Colonic mucosa (tissue), 4 donors: ENCODE measurements at regions not wholly inside any gene's neighbourhood (a gene's known extent, or its start where the extent isn't known, plus 50 kb on each side); places are given as distances from the start of the nearest gene placed in this dataset.

Experiments used
- DNase-seq: peaks from one replicate; pipeline ENCODE4 v3.0.0-alpha.2; 2020
- H3K27ac ChIP-seq: fragments of 200-600 bp; one replicate; pipeline ENCODE4 v1.8.0; 2021
- H3K27me3 ChIP-seq: fragments of 200-600 bp; one replicate; pipeline ENCODE4 v1.8.0; 2021
- H3K36me3 ChIP-seq: fragments of 200-600 bp; one replicate; pipeline ENCODE4 v1.8.0; 2021
- H3K4me1 ChIP-seq: fragments of 200-600 bp; one replicate; pipeline ENCODE4 v1.8.0; 2021; ENCODE audit warnings: mild to moderate bottlenecking
- H3K4me3 ChIP-seq: fragments of 200-600 bp; one replicate; pipeline ENCODE4 v1.8.0; 2021
- H3K9ac ChIP-seq, 2 donors: one replicate each; pipeline ENCODE4 v1.7.0; 2013; ENCODE audit warnings: control low read depth in 2 of 2, low read depth in 2 of 2, low read length in 2 of 2
- H3K9me3 ChIP-seq: fragments of 200-600 bp; one replicate; pipeline ENCODE4 v1.8.0; 2021
- intact Hi-C: fragments of 100-400 bp; cut with DNase I; formaldehyde crosslinking; loops from one replicate; pipeline ENCODE4 v1.14.1; 2022
- TF ChIP-seq, protein P1 (sequence below): fragments of 200-600 bp; IDR thresholded peaks from one replicate; pipeline ENCODE4 v1.8.0; 2022; ENCODE audit warnings: antibody characterized with exemption, mild to moderate bottlenecking
- donor health status: healthy.
- donor health status: DM: no; HTN: no; CAD: no.
- donor health status: DM: no; HTN: no; CAD: no.

DNA sequence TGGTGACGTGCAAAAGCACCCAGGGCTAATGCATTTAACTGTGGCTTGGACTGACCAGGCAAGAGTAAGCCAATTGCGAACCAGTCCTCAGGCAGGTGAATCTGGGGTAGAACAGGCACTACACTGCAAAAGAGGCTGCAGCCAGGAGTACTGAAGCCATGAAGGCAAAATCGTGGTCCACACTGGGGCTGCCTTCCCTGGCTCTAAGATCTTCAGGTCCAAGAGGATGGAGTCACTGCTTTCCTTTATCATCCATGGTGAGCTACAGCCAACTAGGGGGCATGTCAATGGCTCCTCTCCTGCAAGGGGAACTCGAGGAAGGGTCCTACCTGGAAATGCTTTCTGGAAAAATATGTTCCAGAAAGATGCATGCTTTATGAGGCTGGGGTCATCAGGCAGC is 100.6 kb upstream of the AJAP1 start:
- Histone ChIP-seq H3K27me3 (no peaks in the 10 kb centered on the region), H3K4me3 (no peak overlapping the region), H3K9ac (no peak overlapping the region), H3K36me3 (no peaks in the 10 kb centered on the region), H3K4me1 (no peaks in the 10 kb centered on the region), H3K9me3 (no peaks in the 10 kb centered on the region), H3K27ac (no peak overlapping the region)
- DNase-seq: no peak
- intact Hi-C loops: no loop called here
- TF ChIP-seq, protein P1, sequence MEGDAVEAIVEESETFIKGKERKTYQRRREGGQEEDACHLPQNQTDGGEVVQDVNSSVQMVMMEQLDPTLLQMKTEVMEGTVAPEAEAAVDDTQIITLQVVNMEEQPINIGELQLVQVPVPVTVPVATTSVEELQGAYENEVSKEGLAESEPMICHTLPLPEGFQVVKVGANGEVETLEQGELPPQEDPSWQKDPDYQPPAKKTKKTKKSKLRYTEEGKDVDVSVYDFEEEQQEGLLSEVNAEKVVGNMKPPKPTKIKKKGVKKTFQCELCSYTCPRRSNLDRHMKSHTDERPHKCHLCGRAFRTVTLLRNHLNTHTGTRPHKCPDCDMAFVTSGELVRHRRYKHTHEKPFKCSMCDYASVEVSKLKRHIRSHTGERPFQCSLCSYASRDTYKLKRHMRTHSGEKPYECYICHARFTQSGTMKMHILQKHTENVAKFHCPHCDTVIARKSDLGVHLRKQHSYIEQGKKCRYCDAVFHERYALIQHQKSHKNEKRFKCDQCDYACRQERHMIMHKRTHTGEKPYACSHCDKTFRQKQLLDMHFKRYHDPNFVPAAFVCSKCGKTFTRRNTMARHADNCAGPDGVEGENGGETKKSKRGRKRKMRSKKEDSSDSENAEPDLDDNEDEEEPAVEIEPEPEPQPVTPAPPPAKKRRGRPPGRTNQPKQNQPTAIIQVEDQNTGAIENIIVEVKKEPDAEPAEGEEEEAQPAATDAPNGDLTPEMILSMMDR: no peak

DNA sequence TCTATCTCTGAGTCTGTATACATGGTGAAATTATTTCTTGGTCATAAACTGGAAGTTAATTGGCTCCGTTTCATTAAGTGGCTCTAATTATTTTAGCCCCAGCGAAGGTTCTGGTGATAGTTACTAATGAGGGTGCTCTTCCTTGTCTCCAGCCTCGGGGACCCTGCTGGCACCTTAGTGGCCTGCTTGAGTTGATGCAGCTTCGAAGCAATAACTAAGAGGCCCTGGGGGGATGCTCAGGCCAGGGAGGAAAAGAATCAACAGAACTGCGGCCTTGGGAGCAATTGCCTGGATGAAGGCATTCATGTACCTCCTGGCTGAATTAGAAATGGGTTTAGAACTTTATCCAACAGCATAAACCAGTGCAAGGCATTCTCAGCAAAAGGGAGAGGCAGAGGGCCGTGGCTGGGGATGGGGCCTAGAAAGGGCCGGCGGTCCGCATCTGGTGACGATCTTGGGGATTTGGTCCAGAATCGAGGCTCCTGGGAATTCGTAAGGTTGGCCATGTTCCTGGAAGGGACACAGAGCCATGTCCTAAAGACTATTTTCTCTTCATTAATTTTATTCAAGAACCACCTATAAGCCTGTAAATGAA is 100.0 kb upstream of the AJAP1 start:
- Histone ChIP-seq H3K27me3 (no peaks in the 10 kb centered on the region), H3K4me3 (no peak overlapping the region), H3K9ac (no peak overlapping the region), H3K9me3 (no peaks in the 10 kb centered on the region), H3K4me1 (no peaks in the 10 kb centered on the region), H3K36me3 (no peaks in the 10 kb centered on the region), H3K27ac (no peak overlapping the region)
- TF ChIP-seq, protein P1: no peak
- intact Hi-C loops: no loop called here
- DNase-seq: no peak

DNA sequence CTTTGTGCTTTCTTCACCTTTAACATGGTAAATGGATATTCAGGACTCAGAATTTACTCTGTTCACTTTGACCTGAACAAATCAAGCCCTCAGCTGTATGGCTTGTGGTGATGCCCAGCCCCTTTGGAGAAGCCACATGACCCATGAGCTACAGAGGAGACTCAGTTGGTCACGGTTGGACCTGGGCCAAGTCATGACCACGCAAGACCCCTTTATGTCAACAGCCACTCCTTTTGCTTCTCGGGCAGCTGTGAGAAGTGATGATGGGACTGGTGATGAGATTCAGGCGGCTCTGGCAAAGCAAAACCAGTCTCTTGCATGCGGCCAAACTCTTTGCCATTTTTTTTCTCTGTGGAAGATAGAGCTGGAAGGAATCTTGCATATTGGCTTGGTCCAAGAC is 96.5 kb upstream of the AJAP1 start:
- TF ChIP-seq, protein P1: no peak
- intact Hi-C loops: no loop called here

GRCh38 chr1:4561205-4561604 is 93.2 kb upstream of the AJAP1 start:
- intact Hi-C loops: no loop called here
- no peaks in the 10 kb centered on the region for H3K36me3 ChIP-seq
- TF ChIP-seq, protein P1: no peak

More for the DNA sequence above, 96.5 kb upstream of the AJAP1 start:
- Histone ChIP-seq H3K27ac (no peak overlapping the region), H3K36me3 (no peaks in the 10 kb centered on the region), H3K4me3 (no peak overlapping the region), H3K9ac (no peak overlapping the region), H3K4me1 (no peaks in the 10 kb centered on the region), H3K9me3 (no peaks in the 10 kb centered on the region), H3K27me3 (no peaks in the 10 kb centered on the region)
- no peak for DNase-seq

GRCh38 chr1:4562321-4562720 is 92.1 kb upstream of the AJAP1 start:
- intact Hi-C loops: no loop called here
- Histone ChIP-seq H3K36me3 (no peaks in the 10 kb centered on the region), H3K9ac (no peak overlapping the region), H3K27ac (no peak overlapping the region), H3K27me3 (no peaks in the 10 kb centered on the region), H3K4me1 (no peaks in the 10 kb centered on the region), H3K4me3 (no peak overlapping the region), H3K9me3 (no peaks in the 10 kb centered on the region)
- TF ChIP-seq, protein P1: no peak
- DNase-seq: no peak

More at GRCh38 chr1:4561205-4561604, 93.2 kb upstream of the AJAP1 start:
- Histone ChIP-seq H3K27ac (no peak overlapping the region), H3K27me3 (no peaks in the 10 kb centered on the region), H3K9me3 (no peaks in the 10 kb centered on the region), H3K4me3 (no peak overlapping the region), H3K4me1 (no peaks in the 10 kb centered on the region), H3K9ac (no peak overlapping the region)
- DNase-seq: no peak
